Left renal cortex interstitium (tissue), 4 donors: ENCODE measurements at regions not wholly inside any gene's neighbourhood (a gene's known extent, or its start where the extent isn't known, plus 50 kb on each side); places are given as distances from the start of the nearest gene placed in this dataset.
"Not testable (repeated sequence)": the region's sequence is repeated elsewhere in the genome, so short reads cannot be mapped to it uniquely, and the experiment has no call there.

Experiments used
- DNase-seq, 4 donors: peaks; one replicate each; pipeline ENCODE4 v3.0.0-alpha.2; 2013; ENCODE audit warnings: low read depth in 4 of 4, low spot score in 2 of 4, missing footprints in 1 of 4

- no peak for DNase-seq
Observed at GRCh38 chr1:157460381-157460780, 91.9 kb downstream of the FCRL5 start.

GRCh38 chr1:157457279-157457678, 95.0 kb downstream of the FCRL5 start:
- DNase-seq, result no peak

GRCh38 chr1:157455318-157455717, 97.0 kb downstream of the FCRL5 start:
- no peak for DNase-seq

- no peak for DNase-seq
Observed at GRCh38 chr1:157450106-157450505, 102.2 kb downstream of the FCRL5 start.

GRCh38 chr1:157448636-157449035, 103.7 kb downstream of the FCRL5 start:
- DNase-seq, result no peak

GRCh38 chr1:157446356-157446755, 106.0 kb downstream of the FCRL5 start:
- not testable (repeated sequence) for DNase-seq

- DNase-seq, result not testable (repeated sequence)
Observed at GRCh38 chr1:157445616-157446140, 106.6 kb downstream of the FCRL5 start.

- DNase-seq, result no peak
Observed at GRCh38 chr1:157442065-157442464, 110.2 kb downstream of the FCRL5 start.

GRCh38 chr1:157439302-157439954, 112.9 kb downstream of the FCRL5 start:
- DNase-seq, result no peak

GRCh38 chr1:157438613-157439012, 113.7 kb downstream of the FCRL5 start:
- no peak for DNase-seq

GRCh38 chr1:157438146-157438545, 114.2 kb downstream of the FCRL5 start:
- no peak for DNase-seq

GRCh38 chr1:157437296-157437695, 115.0 kb downstream of the FCRL5 start:
- DNase-seq, result no peak

- no peak for DNase-seq
Observed at GRCh38 chr1:157431751-157432150, 120.6 kb downstream of the FCRL5 start.

- no peak for DNase-seq
Observed at GRCh38 chr1:157429601-157430240, 122.6 kb downstream of the FCRL5 start.

- not testable (repeated sequence) for DNase-seq
Observed at GRCh38 chr1:157423764-157424163, 128.6 kb downstream of the FCRL5 start.

- DNase-seq, result no peak
Observed at GRCh38 chr1:157419845-157420542, 132.3 kb downstream of the FCRL5 start.

- DNase-seq, result no peak
Observed at GRCh38 chr1:157418659-157419058, 133.7 kb downstream of the FCRL5 start.

GRCh38 chr1:157418231-157418630, 134.1 kb downstream of the FCRL5 start:
- DNase-seq, result no peak

GRCh38 chr1:157415661-157416060, 136.7 kb downstream of the FCRL5 start:
- no peak for DNase-seq

GRCh38 chr1:157412308-157412707, 140.0 kb downstream of the FCRL5 start:
- no peak for DNase-seq

GRCh38 chr1:157411769-157412168, 140.5 kb downstream of the FCRL5 start:
- no peak for DNase-seq

GRCh38 chr1:157411064-157411463, 141.3 kb downstream of the FCRL5 start:
- no peak for DNase-seq
